Cerebellar cortex (tissue), 1 donor: ENCODE measurements at regions not wholly inside any gene's neighbourhood (a gene's known extent, or its start where the extent isn't known, plus 50 kb on each side); places are given as distances from the start of the nearest gene placed in this dataset.
"Not testable (repeated sequence)": the region's sequence is repeated elsewhere in the genome, so short reads cannot be mapped to it uniquely, and the experiment has no call there.

Source experiments
- DNase-seq: peaks from one replicate; pipeline ENCODE4 v3.0.0-alpha.2; 2015; ENCODE audit warnings: low spot score

DNA sequence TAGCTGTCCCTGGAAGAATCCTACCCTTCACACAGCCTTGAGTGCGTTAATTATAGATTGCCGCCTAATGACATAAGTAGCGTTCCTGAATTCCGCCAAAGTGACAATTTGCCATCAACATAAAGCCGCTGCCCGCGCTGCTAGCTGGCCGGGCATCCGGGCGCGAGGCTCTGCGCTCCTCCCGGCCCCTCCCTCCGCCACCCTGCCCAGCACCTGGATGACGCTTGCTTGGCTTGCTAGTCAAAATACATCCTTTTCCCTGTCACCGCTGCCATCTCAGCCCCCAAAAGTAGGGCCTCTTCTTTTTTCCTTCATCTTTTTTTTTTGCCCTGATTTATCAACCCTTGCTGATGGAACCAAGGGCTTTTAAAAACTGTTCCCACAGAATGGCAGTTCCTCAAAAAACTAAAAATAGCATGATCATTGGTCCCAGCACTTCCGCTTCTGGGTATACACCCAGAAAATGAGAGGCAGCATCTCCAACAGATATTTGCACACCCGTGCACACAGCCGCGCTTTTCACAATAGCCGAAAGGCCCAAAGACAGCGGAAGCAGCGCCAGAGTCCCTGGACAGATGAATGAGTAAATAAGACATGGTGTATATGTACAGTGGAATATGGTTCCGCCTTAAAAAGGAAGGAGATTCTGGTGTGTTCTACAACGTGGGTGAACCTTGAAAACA lies 235.2 kb downstream of the BCL11B start:
- no peak for DNase-seq

DNA sequence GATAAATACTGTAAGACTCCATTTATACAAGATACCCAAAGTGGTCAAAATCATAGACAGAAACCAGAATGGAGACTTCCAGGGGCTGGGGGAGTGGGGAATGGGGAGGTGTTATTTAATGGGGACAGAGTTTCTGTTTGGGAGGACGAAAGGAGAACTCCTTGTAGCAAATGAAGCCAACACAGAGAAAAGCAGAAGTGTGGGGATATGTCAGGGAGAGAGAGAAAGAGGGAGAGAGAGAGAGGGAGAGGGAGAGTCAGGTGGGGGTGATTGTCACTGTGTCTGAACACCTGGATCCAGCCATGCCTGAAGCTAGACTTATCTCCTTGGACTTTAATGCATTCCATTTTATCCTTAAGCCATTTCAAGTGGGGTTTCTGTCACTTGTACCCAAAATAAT lies 234.7 kb downstream of the BCL11B start:
- DNase-seq: not testable (repeated sequence)

DNA sequence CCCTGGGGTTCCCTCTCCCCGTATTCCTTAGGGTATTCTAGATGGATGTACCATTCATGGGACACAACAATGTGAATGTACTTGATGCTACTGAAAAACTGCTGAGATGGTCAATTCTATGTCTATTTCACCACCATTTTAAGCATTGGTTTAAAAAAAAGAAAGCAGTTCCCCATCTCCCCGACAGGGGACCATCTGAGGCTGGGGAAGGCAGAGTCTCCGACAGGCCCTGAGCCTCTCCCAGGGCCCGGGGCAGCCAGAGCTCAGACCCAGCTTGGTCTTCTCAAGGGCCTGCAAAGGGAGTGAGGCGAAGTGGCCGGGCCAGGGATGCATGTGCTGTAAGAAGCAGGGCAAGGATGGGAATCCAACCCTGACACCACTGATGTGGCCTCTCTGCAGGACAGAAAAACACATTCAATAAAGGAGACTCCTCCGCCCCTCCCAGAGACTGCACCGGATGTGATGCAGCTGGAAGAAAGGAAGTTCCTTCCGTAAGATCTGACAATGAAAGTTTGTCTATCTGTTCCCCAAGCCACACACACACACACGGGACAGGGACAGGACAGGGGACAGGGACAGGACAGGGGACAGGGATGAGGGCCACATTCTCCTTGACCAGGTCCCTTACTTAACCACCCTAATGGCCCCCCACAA lies 234.1 kb downstream of the BCL11B start:
- no peak for DNase-seq

DNA sequence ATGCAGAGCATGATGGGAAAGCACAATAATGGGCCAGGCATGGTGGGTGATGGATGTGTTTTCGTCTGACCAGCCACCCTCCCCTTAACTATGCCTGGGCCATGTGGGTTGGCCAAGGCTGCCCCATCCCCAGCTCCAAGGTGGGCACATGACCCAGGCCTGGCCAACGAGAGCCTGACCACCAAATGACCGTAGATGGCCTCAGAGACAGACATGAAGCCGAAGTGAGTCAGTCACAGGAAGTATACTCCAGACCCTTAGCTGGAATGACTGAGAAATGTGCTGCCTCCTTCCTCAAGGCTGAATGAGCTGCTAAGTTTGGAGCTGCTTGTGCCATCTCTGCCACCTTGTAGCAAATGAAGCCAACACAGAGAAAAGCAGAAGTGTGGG lies 233.6 kb downstream of the BCL11B start:
- no peak for DNase-seq

DNA sequence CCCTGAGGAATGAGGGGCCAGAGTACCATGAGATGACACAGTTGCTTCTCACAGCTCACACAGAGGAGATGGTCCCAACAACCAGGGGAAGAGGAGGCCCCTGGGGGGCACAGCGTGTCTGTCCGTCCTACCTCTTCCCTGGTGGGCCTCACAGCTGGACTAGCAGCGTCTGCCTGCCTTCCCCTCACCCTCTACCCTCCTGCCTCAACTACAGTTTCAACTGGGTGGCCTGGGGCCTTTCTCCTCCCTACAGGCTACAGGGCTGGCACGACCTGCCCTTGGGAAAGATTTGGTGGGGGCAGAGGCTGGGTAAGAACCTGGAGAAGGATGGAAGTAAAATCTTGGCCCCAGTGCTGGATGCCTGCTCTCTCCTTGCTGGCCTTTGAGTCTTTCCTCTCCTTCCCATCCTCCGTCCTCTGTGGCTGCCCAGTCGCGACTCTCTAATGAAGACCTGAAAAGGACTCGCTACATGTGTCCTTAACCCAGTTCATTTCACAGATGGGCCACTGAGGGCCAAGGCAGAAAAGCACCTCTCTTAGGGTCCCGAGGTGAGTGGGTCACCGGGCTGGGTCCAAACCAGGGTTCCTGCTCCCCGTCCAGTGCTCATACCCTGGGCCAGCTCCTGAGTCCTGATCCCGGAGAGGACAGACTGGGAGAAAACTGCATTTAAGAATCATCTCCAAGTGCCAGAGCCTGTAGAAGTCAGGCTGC lies 232.5 kb downstream of the BCL11B start:
- no peak for DNase-seq

DNA sequence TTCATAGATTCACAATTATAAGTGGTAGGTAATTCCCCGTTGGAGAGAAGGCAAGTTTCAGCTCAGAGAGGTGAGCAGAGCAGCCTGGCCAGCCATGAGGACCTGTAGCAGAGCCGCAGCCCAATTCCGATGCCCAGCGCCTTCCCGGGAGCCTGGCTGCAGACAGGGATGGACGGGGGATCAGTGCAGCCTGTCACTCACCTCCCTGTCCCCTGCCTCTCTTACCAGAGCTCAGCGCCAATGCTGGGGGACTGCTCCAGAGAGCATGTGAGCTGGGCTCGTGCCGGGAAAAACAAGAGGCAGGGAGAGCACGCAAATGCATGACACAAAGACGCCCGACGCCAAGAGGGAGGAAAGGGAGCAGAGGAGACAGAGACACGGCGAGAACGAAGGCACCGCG lies 231.9 kb downstream of the BCL11B start:
- DNase-seq: no peak

DNA sequence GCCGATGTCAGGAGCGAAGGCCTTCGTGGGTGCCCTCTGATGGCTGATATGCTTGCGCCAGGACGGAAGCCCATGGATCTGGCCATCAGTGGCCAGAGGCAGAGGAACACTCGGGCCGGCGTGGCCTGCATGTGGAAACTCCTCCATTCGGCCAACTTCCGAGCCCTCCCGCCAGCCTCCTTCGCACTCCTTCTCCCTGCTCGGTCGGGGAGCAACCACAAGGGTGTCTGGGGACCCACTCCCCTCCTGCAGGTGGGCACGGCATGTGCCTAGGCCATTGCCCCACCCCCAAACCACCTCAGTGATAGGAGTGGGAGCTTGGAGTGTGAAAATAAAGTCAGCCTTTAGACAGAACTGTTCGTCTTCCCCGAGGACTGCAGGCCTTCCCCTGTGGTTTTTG lies 231.3 kb downstream of the BCL11B start:
- no peak for DNase-seq

DNA sequence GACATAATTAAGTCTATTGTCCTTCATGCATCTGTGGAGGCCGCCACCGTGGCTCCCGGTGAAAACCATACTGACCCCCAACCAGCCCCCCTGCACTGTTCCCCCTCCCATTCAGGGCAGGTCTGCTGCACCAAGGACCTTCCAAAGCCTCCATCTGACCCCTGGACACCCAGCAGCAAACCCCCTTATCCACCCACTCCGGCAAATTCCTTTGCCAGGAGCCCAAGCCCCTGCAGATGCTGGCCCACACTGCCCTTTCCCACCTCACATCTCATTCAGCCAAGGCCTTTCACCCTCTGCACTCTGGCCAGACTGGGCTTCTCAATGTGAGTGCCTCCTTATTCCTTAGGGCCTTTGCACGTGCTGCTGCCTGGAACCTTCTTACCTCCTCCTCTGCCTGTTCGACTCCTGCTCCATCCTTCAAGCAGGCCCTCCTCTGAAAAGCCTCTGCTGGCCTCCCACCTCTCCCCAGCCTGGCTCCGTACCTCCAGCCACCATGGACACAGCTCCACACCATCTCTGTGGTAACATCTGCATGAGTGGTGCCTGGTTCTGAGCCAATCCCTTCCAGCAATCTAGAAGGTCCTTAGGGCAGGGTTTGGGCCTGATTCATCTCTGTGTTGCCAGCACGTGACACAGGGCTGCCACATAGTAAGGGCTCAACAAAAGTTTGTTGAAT lies 230.7 kb downstream of the BCL11B start:
- DNase-seq: no peak

DNA sequence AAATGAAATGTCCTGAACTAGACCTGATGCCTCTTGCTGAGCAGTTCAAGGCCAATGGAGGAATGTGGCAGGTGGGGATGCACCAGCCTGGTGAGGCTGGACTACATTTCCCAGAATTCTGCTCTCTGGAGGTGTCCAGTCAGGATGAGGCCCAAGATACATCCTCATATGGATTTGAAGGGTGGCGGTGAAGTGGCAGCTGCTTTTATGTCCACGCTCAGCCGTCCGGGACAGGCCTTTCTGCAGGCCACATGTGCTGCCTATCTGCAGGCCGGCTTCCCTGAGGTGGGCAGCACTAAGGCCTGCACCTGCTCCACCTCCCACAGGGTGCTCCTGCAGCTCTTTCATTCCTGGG lies 230.2 kb downstream of the BCL11B start:
- DNase-seq: no peak

DNA sequence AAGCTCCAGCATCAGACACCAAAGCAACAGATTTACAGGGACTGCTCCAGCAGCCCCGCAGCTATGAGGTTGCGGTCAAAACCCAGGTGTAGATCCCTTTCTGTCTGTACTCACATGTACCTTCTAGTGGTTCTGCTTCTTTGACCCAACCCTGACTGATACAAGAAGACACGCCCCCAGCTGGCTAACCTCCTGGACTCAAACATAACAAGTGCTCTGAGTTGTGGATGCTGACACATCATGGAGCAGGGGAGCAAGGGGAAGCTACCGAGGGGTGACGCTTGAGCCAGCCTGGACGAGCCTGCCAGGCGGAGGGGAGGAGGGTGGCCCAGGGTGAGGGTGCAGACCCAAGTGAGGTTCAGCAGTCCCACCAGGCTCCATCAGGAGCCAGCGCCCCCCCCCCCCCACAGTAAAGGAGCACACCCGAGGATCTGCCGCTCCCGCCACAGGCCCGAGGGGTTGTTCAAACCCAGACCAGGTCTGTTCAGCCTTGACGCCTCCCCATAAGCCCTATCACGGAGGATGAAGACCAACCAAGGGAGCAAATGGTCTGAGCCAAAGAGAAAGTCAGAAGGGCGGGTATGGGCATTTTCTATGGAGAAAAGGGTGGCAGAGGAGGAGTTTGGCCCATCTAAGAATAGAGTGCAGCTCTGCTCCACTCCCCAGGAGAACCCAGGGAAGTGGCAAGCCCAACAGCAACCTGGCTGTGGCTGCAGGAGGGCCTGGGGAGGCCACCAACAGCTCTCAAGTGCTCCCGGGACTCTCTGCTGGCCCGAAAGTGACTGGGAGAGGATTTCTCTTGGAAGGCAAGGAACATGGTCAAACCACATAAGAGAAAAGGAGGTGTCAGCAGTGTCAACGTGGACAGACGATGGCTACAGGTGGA lies 229.4 kb downstream of the BCL11B start:
- no peak for DNase-seq

DNA sequence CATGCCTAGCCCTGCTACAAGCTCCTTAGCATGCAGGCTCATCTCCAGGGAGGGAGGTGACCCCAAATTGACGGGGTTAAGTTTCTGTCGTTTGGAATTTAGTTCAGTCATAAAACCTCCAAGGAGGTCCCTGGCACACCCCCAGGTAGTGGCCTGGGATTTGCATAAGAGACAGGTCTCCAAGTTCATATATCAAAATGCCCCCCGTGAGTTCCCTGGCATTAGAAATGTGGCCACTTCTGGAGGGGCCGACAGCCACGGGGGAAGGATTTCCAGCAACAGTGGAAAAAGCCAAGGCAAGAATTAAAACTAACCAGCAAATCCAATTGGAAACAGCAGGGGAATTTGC lies 228.8 kb downstream of the BCL11B start:
- DNase-seq: no peak

DNA sequence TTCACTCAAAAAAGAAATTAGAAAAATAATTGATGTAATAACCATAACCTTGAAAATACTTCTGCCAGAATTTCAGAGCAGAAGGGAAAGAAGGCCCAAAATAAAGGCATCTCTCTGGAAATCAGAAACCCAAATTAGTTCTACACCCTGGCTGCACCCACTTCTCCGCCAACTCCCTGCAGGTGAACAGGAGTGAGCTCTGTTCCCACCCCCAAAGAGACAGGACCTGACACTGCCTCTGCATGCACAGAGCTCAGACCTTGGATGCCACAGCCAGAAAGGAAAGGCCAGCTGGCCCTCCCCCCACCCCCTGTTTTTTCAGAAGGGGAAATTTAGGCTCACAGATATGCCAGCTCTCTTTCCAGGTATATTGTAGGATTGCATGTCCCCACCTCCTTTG lies 228.2 kb downstream of the BCL11B start:
- DNase-seq: no peak

DNA sequence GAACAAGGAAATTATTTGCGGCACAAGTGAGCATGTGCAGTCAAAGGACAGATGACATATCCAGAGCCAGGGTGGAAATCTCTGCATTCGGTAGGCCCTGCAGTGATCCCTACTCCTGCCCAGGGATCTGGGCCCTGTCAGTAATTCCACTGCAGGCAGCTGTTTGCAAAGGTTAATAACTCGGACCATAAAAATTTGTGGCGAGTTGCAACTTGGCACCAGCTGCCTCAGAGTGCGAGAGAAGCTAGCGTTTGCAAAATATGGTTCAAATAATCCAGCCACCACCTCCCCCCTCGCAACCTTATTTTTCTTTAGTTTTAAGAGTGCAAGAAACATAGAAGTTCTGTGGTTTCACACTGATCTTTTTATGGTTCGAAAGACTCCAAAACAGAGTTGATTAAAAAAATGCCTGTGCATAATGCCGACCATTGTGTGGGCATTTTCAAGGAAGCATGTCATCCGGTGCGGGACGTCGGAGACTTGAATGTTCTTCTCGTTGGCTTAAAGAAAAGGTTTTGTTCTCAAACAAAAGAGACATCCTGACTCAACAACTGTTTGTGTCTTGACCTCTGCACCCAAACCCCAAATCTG lies 224.5 kb downstream of the BCL11B start:
- no peak for DNase-seq

DNA sequence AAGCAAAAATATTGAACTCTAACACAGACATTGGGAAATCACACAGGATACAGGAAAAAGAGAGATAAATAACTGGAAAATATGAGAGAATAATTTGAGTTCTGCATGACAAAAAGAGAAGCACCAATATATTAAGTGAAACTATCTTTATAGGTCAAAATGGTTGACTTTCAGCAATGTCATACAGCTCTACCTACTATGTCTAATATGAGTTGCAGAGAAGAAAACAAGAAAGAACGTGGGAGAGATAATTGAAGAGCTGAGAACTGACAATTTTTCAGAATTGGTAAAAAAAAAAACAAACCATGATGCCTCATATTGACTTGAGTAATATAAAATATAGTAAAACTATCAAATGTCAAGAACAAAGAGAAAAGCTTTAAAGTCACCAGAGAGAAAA lies 221.7 kb downstream of the BCL11B start:
- DNase-seq: no peak

DNA sequence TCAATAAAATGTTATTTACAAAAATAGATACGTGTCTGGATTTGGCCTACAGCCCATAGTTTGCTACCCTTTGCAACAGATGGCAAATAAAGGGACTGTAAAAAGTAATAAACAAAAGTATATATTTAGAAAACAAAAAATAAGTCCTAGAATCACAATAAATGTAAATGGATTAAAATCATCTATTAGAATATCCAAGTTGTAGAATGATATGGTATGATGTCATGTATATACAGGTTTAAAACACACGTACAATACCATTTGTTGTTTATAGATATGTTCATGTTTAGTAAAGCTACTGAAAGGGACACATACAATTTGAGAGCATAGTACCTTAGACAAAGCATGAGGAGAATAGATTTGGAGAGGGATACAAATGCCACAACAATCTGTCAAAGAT lies 219.5 kb downstream of the BCL11B start:
- no peak for DNase-seq

DNA sequence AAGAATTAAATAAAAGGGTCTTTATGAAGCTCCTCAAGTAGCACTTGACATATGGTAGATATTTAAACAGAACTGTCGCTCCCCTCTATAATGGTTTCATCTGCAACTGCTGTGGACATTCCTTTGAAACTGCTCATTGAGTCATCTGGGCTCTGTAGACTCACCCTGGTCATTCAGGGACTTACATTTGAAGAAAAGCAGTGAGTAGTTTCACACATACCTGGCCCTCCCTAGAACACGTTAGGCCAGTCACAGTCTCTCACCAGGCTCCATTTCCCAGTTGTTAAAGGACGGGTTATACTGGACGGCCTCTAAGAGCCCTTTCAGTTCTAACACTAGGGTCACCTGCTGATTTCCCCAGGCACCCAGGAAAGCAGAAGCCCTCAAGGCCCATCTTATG lies 217.0 kb downstream of the BCL11B start:
- DNase-seq: no peak

DNA sequence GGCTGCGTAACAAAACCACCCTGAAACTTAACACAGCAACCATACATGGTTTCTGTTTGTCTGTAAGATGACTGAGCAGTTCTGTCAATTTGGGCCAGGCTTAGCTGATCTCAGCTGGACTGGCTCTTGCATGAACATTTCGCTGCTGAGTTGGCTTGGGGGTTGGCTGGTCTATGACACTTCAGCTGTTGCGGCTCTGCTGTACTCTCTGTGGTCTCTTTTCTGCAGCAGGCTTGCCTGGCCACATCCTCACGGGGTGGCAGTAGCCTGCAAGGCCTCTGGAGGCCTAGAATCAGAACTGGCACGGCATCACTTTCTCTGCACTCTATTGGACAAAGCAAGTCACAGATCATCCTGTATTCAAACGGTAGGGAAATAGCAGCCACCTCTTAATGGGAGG lies 216.2 kb downstream of the BCL11B start:
- no peak for DNase-seq

DNA sequence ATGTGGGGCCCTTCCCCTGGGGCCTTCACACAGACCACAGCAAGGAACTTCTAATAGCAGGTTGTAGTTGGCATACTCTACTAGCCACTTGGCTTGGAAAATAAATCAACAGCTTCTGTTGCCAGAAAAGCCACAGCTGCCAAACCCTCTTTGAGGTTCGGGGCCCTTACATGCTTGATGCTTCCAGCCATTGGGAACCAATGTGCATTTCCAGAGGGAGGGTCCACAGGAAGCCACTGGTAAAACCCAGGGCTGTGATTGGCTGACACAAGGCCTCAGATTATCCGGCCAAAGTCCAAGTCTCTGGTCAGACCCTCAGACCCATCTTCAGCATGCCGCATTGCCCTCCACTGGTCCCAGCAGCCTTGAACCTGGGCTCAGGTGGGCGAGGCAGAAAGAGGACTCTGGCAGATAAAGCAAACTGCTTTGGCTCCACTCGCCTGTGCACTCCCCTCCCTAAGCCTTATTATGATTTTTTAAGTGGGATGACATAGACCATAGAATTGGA lies 214.4 kb downstream of the BCL11B start:
- DNase-seq: no peak

DNA sequence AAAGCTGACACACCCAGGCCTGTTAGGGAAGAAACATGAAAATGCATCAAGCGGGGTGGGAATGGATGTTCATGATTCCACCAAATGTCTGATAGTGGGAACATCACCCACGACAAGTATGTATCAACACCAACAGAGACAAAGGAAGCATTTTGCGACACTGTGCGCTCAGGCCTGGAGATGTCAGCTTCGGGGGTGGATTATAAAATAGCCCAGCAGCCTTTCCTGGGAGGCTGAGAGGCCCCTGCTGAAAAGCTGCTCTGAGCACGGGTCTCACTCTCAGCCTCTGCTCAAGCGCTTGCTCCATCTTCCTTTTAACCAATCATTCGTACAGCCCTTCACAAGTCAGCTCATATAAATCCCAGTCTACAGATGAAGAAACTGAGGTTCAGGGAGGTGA lies 213.5 kb downstream of the BCL11B start:
- DNase-seq: no peak

DNA sequence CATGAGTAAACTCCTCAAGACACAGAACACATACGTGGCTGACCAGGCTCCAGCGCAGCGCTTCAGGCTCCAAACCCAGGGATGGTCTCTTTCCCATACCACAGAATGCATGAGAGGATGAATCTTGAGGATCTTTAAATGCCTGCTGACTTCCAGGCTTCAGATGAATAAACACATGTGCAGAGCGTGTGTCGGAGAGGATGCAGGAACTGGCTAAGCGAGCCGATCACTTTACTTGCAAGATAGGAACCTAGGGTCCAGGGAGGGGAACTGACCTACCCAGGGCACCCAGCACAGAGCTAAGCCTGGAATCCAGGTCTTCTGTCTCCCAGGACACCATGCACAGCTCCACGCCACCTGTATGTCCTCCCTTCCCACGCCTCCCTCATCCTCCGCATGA lies 209.8 kb downstream of the BCL11B start:
- DNase-seq: no peak

DNA sequence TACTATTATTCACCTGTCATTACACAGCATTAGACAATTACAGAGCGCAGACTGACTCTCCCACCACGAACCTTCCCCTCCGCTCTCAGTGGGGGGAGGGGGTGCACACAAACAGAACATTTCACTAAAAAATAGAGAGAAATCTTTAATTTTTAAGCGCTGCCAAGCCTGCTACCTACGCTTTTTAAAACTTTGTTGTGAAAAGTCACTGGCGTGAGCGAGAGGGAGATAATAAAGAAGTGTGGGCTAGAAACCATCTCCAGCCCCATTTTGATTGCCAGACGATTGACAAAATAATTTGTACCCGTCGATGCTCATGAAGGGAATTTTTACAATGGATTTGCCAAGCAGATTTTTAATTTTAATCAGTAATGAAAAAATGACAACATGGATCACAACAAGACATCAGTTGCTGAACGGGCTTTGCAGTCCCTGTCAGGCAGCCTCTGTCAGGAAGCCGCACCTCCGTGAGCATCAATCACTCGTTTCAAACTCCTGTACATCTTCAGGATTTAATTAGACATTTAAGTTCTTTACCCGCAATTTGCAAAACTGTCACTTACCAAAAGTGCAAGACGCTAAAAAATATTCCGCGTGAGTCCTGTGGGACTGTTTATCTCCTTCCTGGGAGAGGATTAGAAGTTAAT lies 209.1 kb downstream of the BCL11B start:
- no peak for DNase-seq
